ENCODE measurements at regions not wholly inside any gene's neighbourhood (a gene's known extent, or its start where the extent isn't known, plus 50 kb on each side); places are given as distances from the start of the nearest gene placed in this dataset.

DNA sequence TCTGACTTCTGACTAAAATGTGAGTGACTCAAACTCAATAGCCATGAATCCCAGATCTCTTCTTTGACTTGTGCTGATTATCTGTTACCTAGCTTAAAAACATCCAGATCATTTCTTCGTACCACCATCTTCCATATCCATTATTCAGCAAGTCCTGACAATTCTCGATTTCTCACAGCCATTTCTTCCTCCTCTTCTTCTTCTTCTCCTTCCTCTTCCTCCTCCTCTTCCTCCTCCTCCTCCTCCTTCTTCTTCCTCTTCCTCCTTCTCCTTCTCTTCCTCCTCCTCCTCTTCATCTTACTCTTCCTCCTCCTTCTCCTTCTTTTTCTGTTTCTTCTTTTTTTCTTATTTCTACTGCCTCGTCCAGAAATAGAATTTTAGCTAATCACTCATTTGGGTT lies 77.0 kb upstream of the MAP1B start:
- no peak for FAIRE-seq
- H3K4me3 ChIP-seq = no peak overlapping the region
- no peaks in the 10 kb centered on the region for H3K9me3 ChIP-seq
- DNase-seq (ENCODE audit: low read depth in 1 of 2, low spot score in 1 of 2) = no peak
- H3K27ac ChIP-seq = no peak overlapping the region
- ChIA-PET POLR2A (no interaction called here), CTCF (interaction anchor here (0.8 to 1.9 kb wide), 4 partner anchors 20 to 247 kb away, joined by 3 to 7 read pairs (median 3); no protein-coding TSS in a partner anchor)
- TF ChIP-seq FOSB (CRISPR knock-in tag; IDR thresholded peaks at IDR 0.05) (no peak), PBX3 (IDR thresholded peaks at IDR 0.05) (no peak), MAZ (IDR thresholded peaks at IDR 0.05; ENCODE audit: borderline replicate concordance, low read depth, low read length) (no peak), BHLHE40 (IDR thresholded peaks at IDR 0.05; ENCODE audit: low read depth, low read length) (no peak), MAFK (IDR thresholded peaks at IDR 0.05; ENCODE audit: partially characterized antibody) (no peak), EHMT2 (IDR thresholded peaks at IDR 0.05; ENCODE audit: low read depth) (no peak), HES2 (IDR thresholded peaks at IDR 0.05) (no peak), HEYL (CRISPR knock-in tag; IDR thresholded peaks at IDR 0.05) (no peak)
- ATAC-seq = no peak
- H3K4me2 ChIP-seq = no peak overlapping the region
- H3K4me1 ChIP-seq = no peaks in the 10 kb centered on the region
- 66% methylated on average over 3 of the region's 3 CpGs for WGBS (ENCODE audit: missing lambda C conversion rate)

- Histone ChIP-seq H3K4me2 (no peak overlapping the region), H3K4me1 (peaks cover 9% of the 10 kb centered on the region; the same call in 1 of the 3 replicates), H3K9me3 (no peaks in the 10 kb centered on the region), H3K27ac (no peak overlapping the region), H3K4me3 (no peak overlapping the region)
- no peak for FAIRE-seq
- no peak for ATAC-seq
- ChIA-PET POLR2A (no interaction called here), CTCF (interaction anchor here (1.6 kb wide), 1 partner anchor 11 kb away, joined by 4 read pairs; no protein-coding TSS in a partner anchor)
- no peak for DNase-seq (ENCODE audit: low read depth in 1 of 2, low spot score in 1 of 2)
- WGBS (ENCODE audit: missing lambda C conversion rate) = 53% methylated on average over 4 of the region's 4 CpGs
- TF ChIP-seq FOSL2 (IDR thresholded peaks at IDR 0.05) (no peak), FOSL2 (CRISPR knock-in tag; IDR thresholded peaks at IDR 0.05) (no peak), BHLHE40 (IDR thresholded peaks at IDR 0.05; ENCODE audit: low read depth, low read length) (no peak), JUN (IDR thresholded peaks at IDR 0.05) (no peak), RCOR1 (IDR thresholded peaks at IDR 0.05; ENCODE audit: low read depth, low read length) (no peak), ZFP36 (IDR thresholded peaks at IDR 0.05; ENCODE audit: borderline replicate concordance, partially characterized antibody) (no peak), CHD4 (IDR thresholded peaks at IDR 0.05; ENCODE audit: borderline replicate concordance) (no peak), HOXB5 (CRISPR knock-in tag; IDR thresholded peaks at IDR 0.05) (no peak)
- TF ChIP-seq, protein P1, sequence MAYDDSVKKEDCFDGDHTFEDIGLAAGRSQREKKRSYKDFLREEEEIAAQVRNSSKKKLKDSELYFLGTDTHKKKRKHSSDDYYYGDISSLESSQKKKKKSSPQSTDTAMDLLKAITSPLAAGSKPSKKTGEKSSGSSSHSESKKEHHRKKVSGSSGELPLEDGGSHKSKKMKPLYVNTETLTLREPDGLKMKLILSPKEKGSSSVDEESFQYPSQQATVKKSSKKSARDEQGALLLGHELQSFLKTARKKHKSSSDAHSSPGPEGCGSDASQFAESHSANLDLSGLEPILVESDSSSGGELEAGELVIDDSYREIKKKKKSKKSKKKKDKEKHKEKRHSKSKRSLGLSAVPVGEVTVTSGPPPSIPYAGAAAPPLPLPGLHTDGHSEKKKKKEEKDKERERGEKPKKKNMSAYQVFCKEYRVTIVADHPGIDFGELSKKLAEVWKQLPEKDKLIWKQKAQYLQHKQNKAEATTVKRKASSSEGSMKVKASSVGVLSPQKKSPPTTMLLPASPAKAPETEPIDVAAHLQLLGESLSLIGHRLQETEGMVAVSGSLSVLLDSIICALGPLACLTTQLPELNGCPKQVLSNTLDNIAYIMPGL (CRISPR knock-in tag; IDR thresholded peaks at IDR 0.05; ENCODE audit: borderline replicate concordance) = no peak
- TF ChIP-seq, protein P2, sequence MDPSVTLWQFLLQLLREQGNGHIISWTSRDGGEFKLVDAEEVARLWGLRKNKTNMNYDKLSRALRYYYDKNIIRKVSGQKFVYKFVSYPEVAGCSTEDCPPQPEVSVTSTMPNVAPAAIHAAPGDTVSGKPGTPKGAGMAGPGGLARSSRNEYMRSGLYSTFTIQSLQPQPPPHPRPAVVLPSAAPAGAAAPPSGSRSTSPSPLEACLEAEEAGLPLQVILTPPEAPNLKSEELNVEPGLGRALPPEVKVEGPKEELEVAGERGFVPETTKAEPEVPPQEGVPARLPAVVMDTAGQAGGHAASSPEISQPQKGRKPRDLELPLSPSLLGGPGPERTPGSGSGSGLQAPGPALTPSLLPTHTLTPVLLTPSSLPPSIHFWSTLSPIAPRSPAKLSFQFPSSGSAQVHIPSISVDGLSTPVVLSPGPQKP (IDR thresholded peaks at IDR 0.05; ENCODE audit: low read depth, low read length) = no peak
- TF ChIP-seq, protein P3, sequence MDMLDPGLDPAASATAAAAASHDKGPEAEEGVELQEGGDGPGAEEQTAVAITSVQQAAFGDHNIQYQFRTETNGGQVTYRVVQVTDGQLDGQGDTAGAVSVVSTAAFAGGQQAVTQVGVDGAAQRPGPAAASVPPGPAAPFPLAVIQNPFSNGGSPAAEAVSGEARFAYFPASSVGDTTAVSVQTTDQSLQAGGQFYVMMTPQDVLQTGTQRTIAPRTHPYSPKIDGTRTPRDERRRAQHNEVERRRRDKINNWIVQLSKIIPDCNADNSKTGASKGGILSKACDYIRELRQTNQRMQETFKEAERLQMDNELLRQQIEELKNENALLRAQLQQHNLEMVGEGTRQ (IDR thresholded peaks at IDR 0.05) = no peak
Measured at GRCh38 chr5:72032788-72033187, 74.5 kb upstream of the MAP1B start.

DNA sequence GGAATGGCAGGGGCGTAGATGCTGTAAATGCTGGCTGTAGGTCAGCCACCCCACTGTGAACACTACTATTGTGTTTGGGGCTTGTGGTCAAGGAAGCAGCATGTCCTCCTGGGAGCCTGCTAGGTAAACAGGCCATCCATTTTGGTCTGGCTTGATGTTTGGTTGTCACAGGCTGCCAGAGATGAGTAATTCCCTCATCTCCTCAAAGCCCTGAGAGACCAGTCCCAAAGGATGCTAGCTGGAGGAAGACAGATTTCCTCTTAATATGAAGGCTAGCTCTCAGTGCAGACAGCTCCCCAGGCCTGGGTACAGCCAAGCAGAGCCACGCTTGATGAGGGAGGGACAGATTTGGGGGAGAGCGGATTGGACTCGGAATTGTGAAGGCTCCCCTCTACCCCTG lies 72.5 kb upstream of the MAP1B start:
- CTCF ChIA-PET = interaction anchor here (0.6 to 1.6 kb wide), 3 partner anchors 18 to 115 kb away, joined by 3 to 4 read pairs (median 3); no protein-coding TSS in a partner anchor

More for the DNA sequence above, 72.5 kb upstream of the MAP1B start:
- H3K4me1 ChIP-seq = peaks cover 9% of the 10 kb centered on the region; the same call in 1 of the 3 replicates
- TF ChIP-seq HEYL (CRISPR knock-in tag; IDR thresholded peaks at IDR 0.05) = no peak
- no peak for DNase-seq (ENCODE audit: low read depth in 1 of 2, low spot score in 1 of 2)
- WGBS (ENCODE audit: missing lambda C conversion rate) = 83% methylated on average over 3 of the region's 4 CpGs
- no peak overlapping the region for H3K27ac ChIP-seq
- FAIRE-seq = no peak
- ATAC-seq = no peak
- no peak overlapping the region for H3K4me3 ChIP-seq
- no peak overlapping the region for H3K4me2 ChIP-seq
- POLR2A ChIA-PET = no interaction called here
- no peaks in the 10 kb centered on the region for H3K9me3 ChIP-seq

All from A549 (cell line).